Uterus (tissue), 3 donors: ENCODE measurements at regions not wholly inside any gene's neighbourhood (a gene's known extent, or its start where the extent isn't known, plus 50 kb on each side); places are given as distances from the start of the nearest gene placed in this dataset.

ENCODE experiments used
- DNase-seq, 2 donors: peaks; one replicate each; pipeline ENCODE4 v3.0.0-alpha.2; 2019 to 2020
- H3K27ac ChIP-seq, 2 donors: fragments of 200-600 bp; sonication (generic); 1 replicate in 1 of 2; 2 replicates in 1 of 2; pipeline ENCODE4 v1.5.1; 2016 to 2018
- H3K27me3 ChIP-seq, 2 donors: fragments of 200-600 bp; sonication (generic); one replicate each; pipeline ENCODE4 v1.5.1; 2018 to 2019; ENCODE audit warnings: control low read depth in 1 of 2
- H3K36me3 ChIP-seq, 2 donors: fragments of 200-600 bp; sonication (generic); one replicate each; pipeline ENCODE4 v1.5.1; 2019; ENCODE audit warnings: control low read depth in 1 of 2
- H3K4me1 ChIP-seq, 2 donors: fragments of 200-600 bp; sonication (generic); one replicate each; pipeline ENCODE4 v1.5.1; 2018 to 2019; ENCODE audit warnings: control low read depth in 1 of 2
- H3K4me3 ChIP-seq, 2 donors: fragments of 200-600 bp; sonication (generic); 1 replicate in 1 of 2; 2 replicates in 1 of 2; pipeline ENCODE4 v1.5.1; 2018 to 2019; ENCODE audit warnings: mild to moderate bottlenecking in 1 of 2
- H3K9me3 ChIP-seq, 2 donors: fragments of 200-600 bp; sonication (generic); one replicate each; pipeline ENCODE4 v1.5.1; 2019; ENCODE audit warnings: control low read depth in 1 of 2
- POLR2A ChIP-seq, 2 donors: fragments of 450-650 bp; IDR thresholded peaks; one replicate each; pipeline ENCODE4 v1.6.1; 2016; ENCODE audit warnings: antibody characterized with exemption in 2 of 2, mild to moderate bottlenecking in 1 of 2, moderate library complexity in 1 of 2
- intact Hi-C: fragments of 100-400 bp; cut with DNase I; formaldehyde crosslinking; loops from one replicate; pipeline ENCODE4 v1.15.1; 2023; ENCODE audit warnings: low total_unique reads
- TF ChIP-seq, protein P1 (sequence below), 4 experiments: fragments of 200-600 bp in 2 of 4; fragments of 450-650 bp in 2 of 4; sonication (generic) in 2 of 4; IDR thresholded peaks; one replicate each; pipeline ENCODE4 v1.5.1; 2016 to 2019; ENCODE audit warnings: antibody characterized with exemption in 4 of 4, mild to moderate bottlenecking in 2 of 4, moderate library complexity in 1 of 4
- donor health status: DM: yes; HTN: yes; CAD: no.

- no peak overlapping the region for H3K4me3 ChIP-seq
- TF ChIP-seq, protein P1, sequence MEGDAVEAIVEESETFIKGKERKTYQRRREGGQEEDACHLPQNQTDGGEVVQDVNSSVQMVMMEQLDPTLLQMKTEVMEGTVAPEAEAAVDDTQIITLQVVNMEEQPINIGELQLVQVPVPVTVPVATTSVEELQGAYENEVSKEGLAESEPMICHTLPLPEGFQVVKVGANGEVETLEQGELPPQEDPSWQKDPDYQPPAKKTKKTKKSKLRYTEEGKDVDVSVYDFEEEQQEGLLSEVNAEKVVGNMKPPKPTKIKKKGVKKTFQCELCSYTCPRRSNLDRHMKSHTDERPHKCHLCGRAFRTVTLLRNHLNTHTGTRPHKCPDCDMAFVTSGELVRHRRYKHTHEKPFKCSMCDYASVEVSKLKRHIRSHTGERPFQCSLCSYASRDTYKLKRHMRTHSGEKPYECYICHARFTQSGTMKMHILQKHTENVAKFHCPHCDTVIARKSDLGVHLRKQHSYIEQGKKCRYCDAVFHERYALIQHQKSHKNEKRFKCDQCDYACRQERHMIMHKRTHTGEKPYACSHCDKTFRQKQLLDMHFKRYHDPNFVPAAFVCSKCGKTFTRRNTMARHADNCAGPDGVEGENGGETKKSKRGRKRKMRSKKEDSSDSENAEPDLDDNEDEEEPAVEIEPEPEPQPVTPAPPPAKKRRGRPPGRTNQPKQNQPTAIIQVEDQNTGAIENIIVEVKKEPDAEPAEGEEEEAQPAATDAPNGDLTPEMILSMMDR (IDR thresholded peaks at IDR 0.05) = no peak
- no peak for TF ChIP-seq POLR2A (IDR thresholded peaks at IDR 0.05)
- no peaks in the 10 kb centered on the region for H3K36me3 ChIP-seq
- no peaks in the 10 kb centered on the region for H3K27me3 ChIP-seq
- no peak overlapping the region for H3K27ac ChIP-seq
- H3K9me3 ChIP-seq = no peaks in the 10 kb centered on the region
- intact Hi-C loops = no loop called here
- DNase-seq = no peak
- no peaks in the 10 kb centered on the region for H3K4me1 ChIP-seq
Observed at GRCh38 chr9:12212860-12213259, 480.3 kb upstream of the TYRP1 start.

- Histone ChIP-seq H3K4me3 (no peak overlapping the region), H3K27ac (no peak overlapping the region), H3K9me3 (no peaks in the 10 kb centered on the region), H3K36me3 (no peaks in the 10 kb centered on the region), H3K27me3 (no peaks in the 10 kb centered on the region), H3K4me1 (no peaks in the 10 kb centered on the region)
- no peak for DNase-seq
- no peak for TF ChIP-seq POLR2A (IDR thresholded peaks at IDR 0.05)
- TF ChIP-seq, protein P1 (IDR thresholded peaks at IDR 0.05) = no peak
- intact Hi-C loops = no loop called here
Observed at GRCh38 chr9:12221470-12221869, 471.7 kb upstream of the TYRP1 start.

GRCh38 chr9:12224449-12224848 is 468.7 kb upstream of the TYRP1 start:
- TF ChIP-seq, protein P1 (IDR thresholded peaks at IDR 0.05) = no peak
- no peak for TF ChIP-seq POLR2A (IDR thresholded peaks at IDR 0.05)
- Histone ChIP-seq H3K9me3 (no peaks in the 10 kb centered on the region), H3K27ac (no peak overlapping the region), H3K4me1 (no peaks in the 10 kb centered on the region), H3K27me3 (no peaks in the 10 kb centered on the region), H3K36me3 (no peaks in the 10 kb centered on the region), H3K4me3 (no peak overlapping the region)
- no peak for DNase-seq
- intact Hi-C loops = no loop called here

DNA sequence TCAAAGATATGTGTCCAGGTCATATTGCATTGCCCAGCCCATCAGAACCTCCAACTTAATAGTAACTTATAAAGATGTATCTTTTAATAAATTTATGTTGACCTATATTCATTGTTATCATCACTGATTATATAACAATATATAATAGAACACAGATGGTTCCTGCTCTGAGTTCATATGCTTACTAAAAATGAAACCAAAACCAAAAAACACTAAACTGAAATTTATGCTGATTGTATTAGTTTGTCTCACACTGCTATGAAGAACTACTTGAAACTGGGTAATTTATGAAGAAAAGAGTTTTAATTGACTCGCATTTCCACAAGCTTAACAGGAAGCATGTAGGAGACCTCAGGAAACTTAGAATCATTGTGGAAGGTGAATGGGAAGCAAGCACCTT is 462.5 kb upstream of the TYRP1 start:
- intact Hi-C loops = no loop called here
- no peak for DNase-seq
- TF ChIP-seq, protein P1 (IDR thresholded peaks at IDR 0.05) = no peak
- TF ChIP-seq POLR2A (IDR thresholded peaks at IDR 0.05) = no peak
- H3K27me3 ChIP-seq = no peaks in the 10 kb centered on the region
- no peaks in the 10 kb centered on the region for H3K36me3 ChIP-seq
- H3K9me3 ChIP-seq = no peaks in the 10 kb centered on the region
- H3K4me3 ChIP-seq = no peak overlapping the region
- H3K27ac ChIP-seq = no peak overlapping the region
- H3K4me1 ChIP-seq = no peaks in the 10 kb centered on the region

DNA sequence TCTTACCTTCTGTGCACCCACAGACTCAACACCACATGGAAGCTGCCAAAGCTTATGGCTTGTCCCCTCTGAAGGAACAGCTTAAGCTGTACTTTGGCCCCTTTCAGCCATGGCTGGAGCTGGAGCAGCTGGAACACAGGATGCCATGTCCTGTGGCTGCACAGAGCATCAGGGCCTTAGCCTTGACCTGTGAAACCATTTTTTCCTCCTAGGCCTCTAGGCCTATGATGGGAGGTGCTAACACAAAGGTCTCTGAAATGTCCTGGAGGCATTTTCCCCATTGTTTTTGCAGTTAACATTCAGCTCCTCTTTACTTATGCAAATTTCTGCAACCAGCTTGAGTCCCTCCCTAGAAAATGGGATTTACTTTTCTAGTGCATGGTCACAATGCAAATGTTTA is 461.4 kb upstream of the TYRP1 start:
- Histone ChIP-seq H3K4me1 (no peaks in the 10 kb centered on the region), H3K9me3 (no peaks in the 10 kb centered on the region), H3K36me3 (no peaks in the 10 kb centered on the region), H3K4me3 (no peak overlapping the region), H3K27ac (no peak overlapping the region), H3K27me3 (no peaks in the 10 kb centered on the region)
- TF ChIP-seq POLR2A (IDR thresholded peaks at IDR 0.05) = no peak
- TF ChIP-seq, protein P1 (IDR thresholded peaks at IDR 0.05) = no peak
- intact Hi-C loops = no loop called here
- DNase-seq = no peak
